ENCODE measurements at regions not wholly inside any gene's neighbourhood (a gene's known extent, or its start where the extent isn't known, plus 50 kb on each side); places are given as distances from the start of the nearest gene placed in this dataset.
"Not testable (repeated sequence)": the region's sequence is repeated elsewhere in the genome, so short reads cannot be mapped to it uniquely, and the experiment has no call there.

DNA sequence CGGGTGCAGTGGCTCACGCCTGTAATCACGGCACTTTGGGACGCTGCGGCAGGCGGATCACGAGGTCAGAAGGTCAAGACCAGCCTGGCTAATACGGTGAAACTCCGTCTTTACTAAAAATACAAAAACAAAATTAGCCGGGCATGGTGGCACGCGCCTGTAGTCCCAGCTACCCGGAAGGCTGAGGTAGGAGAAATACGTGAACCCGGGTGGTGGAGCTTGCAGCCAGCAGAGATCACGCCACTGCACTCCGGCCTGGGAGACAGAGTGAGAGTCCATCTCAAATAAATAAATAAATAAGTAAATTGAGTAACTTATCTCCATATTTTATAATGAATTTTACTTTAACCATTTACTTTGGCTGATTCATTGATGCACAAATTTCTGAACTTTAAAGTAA, 1913.3 kb downstream of the PCDH7 start:
- ATAC-seq = no peak

DNA sequence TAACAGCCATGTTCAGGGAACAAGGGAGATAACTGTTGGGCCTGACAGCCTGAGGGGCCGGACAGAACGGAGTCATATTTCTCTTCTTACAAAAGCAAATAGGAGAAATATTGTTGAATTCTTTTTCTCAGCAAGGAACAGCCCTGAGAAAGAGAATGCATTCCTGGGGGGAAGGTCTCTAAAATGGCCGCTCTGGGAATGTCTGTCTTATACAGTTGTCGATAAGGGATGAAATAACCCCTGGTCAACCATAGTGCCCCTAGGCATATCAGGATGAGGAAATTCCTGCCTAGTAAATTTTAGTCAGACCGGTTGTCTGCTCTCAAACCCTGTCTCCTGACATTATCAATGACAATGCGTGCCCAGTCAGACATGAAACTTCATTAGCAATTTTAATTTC, 1925.5 kb downstream of the PCDH7 start:
- no peak for ATAC-seq

DNA sequence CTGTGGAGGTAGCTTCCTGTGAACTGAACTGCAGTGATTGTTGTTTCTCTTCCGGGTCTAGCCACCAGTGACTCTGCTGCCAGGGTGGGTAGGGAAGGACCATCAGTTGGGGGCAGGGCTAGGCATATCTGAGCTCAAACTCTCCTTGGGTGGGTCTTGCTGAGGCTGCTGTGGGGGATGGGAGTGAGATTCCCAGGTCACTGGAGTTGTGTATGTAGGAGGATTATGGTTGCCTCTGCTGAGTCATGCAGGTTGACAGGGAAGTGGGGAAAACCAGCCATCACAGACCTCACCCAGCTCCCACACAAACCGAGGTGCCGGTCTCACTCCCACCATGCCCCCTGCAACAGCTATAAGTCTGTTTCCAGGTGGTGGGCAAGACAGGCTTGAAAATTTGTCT, 1937.8 kb downstream of the PCDH7 start:
- no peak for ATAC-seq

DNA sequence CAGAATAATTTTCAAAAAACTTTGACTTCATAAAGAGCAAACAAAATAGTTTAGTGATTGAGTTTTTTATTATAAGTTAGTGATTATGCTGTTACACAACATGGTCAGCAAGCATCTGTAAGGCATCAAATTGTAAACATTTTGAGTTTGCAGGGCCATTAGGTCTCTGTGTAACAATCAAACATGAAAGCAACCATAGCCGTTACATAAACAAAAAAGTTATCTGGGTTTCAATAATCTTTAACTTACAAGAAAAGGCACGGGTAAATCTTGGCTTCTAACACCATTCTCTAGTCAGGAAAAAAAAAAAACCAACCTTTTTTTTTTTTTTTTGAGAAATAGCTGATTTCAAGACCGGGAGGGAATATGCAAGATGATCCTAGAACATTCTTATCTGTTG, 1941.1 kb downstream of the PCDH7 start:
- ATAC-seq = no peak

DNA sequence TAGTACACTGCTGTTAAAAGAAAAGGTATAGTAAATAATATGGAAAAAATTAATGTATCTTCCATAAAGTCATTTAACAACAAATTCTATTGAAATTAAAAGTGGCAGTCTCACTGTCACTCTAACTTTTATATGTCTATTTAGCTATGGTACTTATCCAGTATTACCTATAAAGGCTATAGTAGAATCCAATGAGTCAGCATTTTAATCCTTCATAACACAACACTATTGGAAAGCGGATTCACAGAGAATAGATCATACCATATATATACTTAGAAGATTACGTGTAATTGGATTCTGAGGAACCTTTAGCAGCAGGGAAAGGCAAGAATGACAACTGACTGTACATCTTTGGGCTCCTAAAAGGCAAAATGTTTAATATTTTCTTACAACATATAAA, 1942.6 kb downstream of the PCDH7 start:
- ATAC-seq = no peak

DNA sequence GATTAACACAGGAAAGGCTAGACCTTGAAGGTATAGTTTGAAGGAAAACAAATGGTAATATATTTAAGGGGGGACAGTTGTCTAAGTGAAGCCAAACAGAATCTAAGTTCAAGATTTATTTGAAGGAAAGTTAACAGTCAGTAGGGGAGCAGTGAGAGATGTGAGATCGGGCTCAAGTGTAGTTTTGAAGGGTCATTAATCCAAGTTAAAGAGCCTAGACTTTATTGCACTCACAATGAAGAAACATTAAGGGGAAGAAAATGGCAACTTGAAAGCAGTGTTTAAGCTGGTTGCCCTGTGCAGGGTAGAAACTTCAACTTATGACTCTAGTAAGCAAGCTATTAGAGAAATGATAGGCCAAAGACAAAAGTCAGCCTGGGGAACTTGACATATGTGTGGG, 1952.2 kb downstream of the PCDH7 start:
- no peak for ATAC-seq

DNA sequence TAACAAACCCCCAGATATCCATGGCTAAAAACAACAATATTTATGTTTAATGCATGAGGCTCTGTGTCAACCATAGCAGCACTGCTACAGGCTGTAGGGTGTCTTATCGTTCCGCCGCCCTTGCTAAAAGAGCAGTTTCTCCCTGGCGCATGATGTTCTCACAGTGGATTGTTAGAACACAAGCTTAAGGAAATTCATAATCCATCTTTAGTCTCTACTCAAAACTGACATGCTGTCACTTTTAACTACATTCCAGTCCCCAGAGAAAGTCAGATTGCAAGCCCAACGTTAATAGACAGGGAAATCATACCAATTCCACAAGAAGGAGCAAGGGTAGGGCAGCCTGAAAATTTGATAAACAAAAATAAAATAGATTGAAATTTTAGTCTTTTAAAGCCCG, 1960.8 kb downstream of the PCDH7 start:
- ATAC-seq = no peak

DNA sequence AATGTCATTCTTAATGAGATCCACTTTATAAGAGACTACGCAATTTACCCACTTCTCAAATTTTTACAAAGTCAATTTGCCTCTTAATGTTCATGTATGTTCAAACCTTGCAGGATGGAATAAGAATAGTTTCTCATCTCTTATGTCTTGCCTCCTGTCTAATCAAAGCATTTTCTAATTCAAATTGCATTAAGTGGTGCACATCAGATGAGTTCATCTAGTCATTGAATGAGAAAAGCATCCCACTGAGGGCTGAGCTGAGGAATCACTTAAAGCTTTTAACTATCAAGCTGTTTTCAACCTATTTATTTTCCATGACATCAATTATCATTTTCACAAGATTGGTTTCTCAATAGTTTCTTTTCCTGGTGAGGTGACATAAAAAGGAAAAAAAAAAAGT, 1964.0 kb downstream of the PCDH7 start:
- no peak for ATAC-seq

DNA sequence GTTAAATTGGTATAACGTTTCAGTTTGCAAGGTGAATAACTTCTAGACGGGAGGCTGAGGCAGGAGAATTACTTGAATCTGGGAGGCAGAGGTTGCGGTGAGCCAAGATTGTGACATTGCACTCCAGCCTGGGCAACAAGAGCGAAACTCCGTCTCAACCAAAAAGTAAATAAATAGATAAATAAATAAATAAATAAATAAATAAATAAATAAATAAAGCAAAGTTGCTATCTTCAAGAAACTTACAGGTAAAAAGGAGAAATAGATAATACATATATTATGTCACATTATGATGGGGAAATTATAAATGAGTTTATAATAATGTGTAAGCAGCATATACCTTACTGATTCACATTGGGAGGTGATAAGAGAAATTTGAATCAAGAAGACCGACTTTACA, 1966.0 kb downstream of the PCDH7 start:
- no peak for ATAC-seq

DNA sequence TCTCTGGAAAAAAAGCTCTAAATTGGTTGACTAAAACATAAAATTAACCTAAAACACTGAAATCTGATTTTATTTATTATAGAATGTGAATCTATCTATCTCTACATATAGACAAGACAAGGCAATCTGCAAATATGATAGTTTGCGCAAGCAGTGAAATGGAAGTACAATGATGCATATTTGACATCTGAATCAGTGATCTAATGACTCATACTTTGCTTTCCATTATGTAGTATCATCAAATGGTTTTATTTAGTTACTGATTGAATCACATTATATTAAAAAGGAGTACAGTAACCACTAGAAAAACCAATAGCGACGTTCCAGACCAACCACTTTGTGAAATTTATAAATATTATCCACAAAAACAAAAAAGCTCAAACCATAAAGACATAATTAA, 1969.3 kb downstream of the PCDH7 start:
- ATAC-seq = no peak

DNA sequence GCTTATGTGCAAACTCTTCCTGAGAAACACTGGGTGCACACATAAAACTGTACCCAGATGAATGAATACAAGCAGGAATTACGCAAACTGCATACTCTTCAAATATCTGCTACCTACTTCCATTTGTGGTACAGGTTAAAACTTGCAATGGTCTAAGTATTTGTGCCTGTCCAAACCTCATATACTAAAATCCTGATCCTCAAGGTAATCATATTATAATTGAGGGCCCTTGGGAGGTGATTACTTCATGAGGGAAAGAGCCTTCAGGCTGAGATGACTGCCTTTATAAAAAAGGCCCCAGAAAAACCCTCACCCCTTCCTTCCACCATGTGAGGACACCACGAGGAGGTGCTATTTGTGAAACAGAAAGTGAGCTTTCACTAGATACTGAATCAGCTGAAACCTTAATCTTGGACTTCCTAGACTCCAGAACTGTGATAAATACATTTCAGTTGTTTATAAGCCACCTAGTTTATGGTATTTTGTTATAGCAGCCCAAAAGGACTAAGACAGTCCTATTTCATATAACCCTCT, 1977.2 kb downstream of the PCDH7 start:
- ATAC-seq = no peak

DNA sequence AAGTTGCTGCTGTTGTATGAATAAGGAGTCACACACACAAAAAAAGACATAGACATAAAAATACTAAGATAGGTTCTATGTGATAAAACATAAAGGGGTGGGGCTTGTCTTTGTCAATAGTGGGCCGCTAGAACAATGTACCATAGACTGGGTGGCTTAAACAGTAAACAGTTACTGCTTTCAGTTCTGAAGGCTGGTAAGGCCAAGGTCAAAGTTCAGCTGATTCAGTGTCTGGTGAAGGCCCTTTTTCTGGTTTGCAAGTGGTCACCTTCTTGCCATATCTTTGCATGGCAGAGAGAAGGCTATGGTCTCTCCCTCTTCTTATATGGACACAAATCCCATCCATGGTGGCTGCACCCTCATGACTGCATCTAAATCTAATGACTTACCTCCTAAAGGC, 1980.7 kb downstream of the PCDH7 start:
- no peak for ATAC-seq

DNA sequence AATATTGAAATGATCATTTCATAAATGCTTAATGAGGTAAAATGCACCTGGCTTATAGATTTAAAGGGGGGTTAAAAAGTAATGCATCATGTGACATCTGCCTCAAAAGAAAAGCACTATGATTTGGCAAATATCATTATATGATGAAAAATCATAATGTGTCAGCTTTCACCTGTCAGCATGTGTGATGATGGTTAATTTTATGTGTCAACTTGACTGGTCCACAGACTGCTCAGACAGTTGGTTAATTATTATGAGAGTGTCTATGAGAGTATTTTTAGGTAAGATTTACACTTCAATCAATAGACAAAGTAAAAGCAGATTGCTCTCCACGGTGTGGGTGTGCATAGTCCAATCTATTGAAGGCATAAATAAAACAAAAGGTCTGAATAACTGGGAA, 1986.7 kb downstream of the PCDH7 start:
- no peak for ATAC-seq

DNA sequence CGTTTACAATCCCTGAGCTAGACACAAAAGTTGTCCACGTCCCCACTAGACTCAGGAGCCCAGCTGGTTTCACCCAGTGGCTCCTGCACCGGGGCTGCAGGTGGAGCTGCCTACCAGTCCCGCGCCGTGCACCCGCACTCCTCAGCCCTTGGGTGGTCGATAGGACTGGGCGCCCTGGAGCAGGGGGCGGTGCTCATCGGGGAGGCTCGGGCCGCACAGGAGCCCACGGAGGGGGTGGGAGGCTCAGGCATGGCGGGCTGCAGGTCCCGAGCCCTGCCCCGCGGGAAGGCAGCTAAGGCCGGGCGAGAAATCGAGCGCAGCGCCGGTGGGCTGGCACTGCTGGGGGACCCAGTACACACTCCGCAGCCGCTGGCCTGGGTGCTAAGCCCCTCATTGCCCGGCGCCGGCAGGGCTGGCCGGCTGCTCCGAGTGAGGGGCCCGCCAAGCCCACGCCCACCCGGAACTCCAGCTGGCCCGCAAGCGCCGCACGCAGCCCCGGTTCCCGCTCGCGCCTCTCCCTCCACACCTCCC, 1996.0 kb downstream of the PCDH7 start:
- ATAC-seq = not testable (repeated sequence)

DNA sequence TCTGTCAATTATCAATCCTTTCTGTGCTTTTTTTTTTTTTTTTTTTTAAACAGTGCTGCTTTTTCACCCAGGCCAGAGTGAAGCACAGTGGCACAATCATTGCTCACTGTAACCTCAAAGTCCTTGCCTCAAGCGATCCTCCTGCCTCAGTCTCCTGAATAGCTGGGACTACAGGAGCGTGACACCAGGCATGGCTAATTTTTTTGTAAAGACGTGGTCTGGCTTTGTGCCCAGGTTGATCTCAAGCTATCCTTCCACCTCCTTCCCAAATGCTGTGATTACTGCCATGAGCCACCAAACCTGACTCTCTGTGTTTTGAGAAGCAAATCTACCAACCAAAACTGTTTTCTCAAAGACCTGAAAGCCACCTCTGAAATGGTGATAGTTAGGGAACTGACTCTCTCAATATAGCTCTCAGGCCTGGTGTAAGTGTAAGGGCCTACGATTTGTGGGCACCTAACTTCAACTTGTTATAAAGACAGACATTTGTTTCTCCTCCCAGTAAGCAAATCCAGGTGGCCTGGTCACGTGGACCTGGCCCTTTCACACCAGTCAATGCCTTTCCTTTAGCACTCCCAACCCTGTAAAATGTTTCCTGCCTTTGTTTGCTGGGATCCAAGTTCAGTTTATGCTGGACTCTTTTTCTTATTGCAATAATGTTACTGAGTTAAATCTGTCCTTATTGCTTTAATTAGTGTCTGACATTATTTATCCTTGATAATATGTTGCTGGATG, 2015.9 kb downstream of the PCDH7 start:
- ATAC-seq = no peak

DNA sequence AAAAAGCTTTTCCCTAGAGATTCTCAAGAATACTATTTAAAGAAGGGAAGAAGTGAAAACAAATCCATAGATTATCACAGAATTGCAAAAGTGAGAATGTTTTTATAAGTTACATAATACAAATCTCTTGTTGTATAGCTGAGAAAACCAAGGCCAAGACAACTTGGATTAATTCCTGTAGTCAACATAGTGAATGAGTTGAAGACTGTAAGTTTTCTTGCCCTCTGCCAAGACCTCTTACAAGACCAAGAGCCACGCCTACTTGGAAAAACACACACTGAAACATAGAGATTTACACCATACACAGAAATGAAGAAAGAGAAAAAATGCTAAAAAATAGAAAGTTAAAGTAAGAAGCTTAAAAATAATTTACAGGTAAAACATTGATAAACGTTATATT, 2024.0 kb downstream of the PCDH7 start:
- no peak for ATAC-seq

DNA sequence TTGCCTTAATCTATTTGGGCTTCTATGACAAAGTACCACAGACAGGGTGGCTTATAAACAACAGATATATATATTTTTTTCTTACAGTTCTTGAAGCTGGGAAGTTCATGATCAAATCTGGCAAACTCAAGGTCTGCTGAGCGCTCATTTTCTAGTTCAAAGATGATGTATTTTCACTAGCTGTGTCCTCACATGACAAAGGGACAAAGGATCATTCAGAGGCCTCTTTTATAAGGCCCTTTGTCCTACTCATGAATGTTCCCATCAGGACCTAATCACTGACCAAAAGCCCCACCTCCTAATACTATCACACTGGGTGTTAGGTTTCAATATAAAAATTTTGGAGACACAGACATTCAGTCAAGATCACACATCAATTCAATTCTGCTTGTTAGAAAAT, 2025.2 kb downstream of the PCDH7 start:
- ATAC-seq = no peak

DNA sequence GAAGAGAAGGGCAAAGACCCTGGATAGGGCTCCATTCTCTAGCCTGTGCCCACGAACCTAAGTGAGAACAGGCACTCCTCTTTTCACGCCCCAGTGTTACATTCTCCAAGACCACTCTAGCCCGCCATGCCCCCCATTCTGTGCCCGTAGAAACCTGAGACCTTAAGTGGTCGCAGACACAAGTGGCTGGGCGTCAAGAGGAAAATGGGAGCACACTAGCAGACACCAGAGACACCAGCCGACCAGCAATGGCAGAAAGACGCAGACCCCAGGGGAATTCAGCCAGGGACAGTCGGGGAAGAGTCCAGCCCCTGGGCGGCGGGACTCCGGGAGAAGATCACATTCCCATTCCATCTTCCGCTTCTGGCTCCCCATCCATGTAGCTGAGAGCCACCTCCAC, 2027.9 kb downstream of the PCDH7 start:
- ATAC-seq = no peak

DNA sequence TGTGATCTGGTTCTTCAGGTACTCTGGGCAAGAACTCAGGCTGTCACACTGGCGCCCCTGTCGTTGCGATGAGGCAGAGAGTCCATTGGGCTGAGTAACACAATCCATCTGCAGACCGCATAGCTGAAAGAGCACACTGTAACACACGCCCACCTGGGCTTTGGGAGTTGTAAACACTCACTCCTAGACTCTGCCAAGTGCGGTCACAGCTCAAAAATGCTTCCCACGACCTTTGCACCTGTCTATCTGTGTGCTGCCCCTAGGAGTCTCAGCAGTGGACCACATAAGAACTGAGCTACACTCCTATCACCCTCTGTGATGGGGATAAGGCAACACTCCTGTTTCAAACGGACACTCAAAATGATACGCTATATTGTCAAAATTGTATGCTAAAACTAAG, 2028.3 kb downstream of the PCDH7 start:
- no peak for ATAC-seq

DNA sequence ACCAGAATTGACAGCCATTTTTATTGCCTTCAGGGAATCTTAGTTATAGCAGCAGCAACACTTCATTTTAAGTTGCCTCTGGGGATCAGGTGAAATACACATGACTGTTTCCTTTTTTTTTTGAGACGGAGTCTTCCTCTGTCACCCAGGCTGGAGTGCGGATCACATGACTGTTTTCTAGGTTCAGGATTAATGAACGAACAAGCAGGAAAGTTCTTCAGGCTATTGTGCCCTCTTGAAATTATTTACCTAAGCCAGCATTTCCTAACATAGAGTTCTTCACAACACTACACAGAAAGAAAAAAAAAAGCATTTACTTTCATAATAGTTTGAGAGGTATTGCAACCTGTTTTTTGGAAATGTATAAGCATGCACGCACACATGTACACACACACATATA, 2032.8 kb downstream of the PCDH7 start:
- ATAC-seq = no peak

DNA sequence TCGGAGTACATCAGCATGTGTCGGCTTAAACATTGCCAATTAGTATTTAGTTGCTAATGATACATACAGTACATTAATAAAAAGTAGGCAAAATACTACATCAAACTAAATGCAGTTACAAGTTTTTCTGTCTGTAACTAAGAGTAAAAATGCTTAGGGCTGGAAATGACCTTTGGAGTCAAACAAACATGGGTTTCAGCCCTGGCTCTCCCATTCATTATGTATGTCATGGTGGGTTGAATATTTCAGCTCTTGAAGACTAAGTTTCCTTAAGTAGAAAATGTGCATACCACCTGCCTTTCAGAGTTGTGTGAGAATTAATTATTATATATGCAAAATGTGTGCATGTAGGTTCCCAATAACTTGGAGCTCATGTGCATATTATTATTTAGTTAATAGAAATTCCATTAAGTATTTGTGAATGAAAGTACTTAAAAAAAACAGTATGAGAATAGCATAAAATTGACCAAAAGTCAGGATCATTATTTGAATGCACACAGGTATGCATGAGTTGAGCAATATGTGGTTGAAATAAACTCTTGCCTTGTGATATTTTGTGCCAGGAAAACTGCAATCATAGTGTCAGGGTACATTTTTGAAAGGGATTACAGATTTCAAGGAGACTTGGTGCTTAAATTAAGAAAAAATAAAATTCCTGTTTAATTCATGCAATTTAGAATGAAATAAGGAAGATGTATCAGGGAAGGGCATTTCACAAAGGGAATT, 2048.7 kb downstream of the PCDH7 start:
- no peak for ATAC-seq

DNA sequence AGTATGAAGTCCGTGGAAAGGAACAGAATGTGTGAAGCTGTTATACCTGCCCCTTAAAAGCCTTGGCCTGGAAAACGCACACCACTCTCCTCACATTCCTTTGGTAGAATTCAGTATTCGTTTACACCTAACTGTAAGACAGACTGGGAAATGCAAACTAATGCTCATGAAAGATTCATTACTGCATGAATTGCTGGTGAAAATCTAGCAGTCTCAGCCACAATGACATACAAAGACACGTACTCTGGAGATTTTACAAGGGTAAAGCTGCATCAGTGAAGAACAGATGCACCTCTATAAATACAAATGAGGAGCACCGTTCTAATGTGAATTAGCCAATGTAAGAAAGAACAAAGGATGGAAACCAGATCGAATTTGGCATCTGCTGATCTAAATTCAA, 2051.3 kb downstream of the PCDH7 start:
- ATAC-seq = no peak

DNA sequence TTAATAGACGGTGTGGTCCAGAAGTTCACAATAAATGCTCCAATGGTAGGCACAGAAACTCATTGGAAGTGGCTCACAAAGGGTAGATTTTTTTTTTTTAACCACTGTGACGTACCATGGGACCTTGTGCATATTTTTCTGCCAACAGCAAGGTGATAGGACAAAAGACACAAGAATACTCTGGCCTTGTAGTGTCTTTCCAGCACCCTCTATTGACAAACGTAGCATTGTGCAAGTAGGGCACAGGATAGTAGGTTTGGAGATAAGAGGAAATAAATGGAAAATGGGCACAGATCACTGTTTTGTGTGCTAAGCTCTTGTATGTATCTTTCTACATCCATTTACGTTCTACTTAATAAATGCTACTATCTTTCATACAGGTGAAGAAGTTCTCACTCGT, 2054.9 kb downstream of the PCDH7 start:
- no peak for ATAC-seq

Measured in esophagus mucosa (tissue), 1 donor.